Ishikawa (cell line): ENCODE measurements at regions not wholly inside any gene's neighbourhood (a gene's known extent, or its start where the extent isn't known, plus 50 kb on each side); places are given as distances from the start of the nearest gene placed in this dataset.

Experiments
- CEBPB ChIP-seq: IDR thresholded peaks from 2 replicates; pipeline ENCODE4 v1.6.1; 2012
- CREB1 ChIP-seq: IDR thresholded peaks from 2 replicates; pipeline ENCODE4 v1.6.1; 2012; ENCODE audit warnings: low read depth
- EGR1 ChIP-seq: IDR thresholded peaks from 2 replicates; pipeline ENCODE4 v1.6.1; 2012
- EP300 ChIP-seq: IDR thresholded peaks from 2 replicates; pipeline ENCODE4 v1.6.1; 2012; ENCODE audit warnings: borderline replicate concordance
- FOXM1 ChIP-seq: IDR thresholded peaks from 2 replicates; pipeline ENCODE4 v1.6.1; 2012; ENCODE audit warnings: low read depth, borderline replicate concordance
- NFIC ChIP-seq: IDR thresholded peaks from 2 replicates; pipeline ENCODE4 v1.6.1; 2012
- RAD21 ChIP-seq: IDR thresholded peaks from 2 replicates; pipeline ENCODE4 v1.6.1; 2012; ENCODE audit warnings: low read depth
- REST ChIP-seq: IDR thresholded peaks from 2 replicates; pipeline ENCODE4 v1.6.1; 2012; ENCODE audit warnings: low read depth, mild to moderate bottlenecking
- TAF1 ChIP-seq: IDR thresholded peaks from 2 replicates; pipeline ENCODE4 v1.6.1; 2012; ENCODE audit warnings: low read depth, mild to moderate bottlenecking
- TCF12 ChIP-seq: IDR thresholded peaks from 2 replicates; pipeline ENCODE4 v1.6.1; 2012; ENCODE audit warnings: low read depth
- TEAD4 ChIP-seq: IDR thresholded peaks from 2 replicates; pipeline ENCODE4 v1.6.1; 2012
- USF1 ChIP-seq: IDR thresholded peaks from 2 replicates; pipeline ENCODE4 v1.6.1; 2012
- YY1 ChIP-seq: IDR thresholded peaks from 2 replicates; pipeline ENCODE4 v1.6.1; 2012; ENCODE audit warnings: low read depth
- ZBTB7A ChIP-seq: IDR thresholded peaks from 2 replicates; pipeline ENCODE4 v1.6.1; 2012; ENCODE audit warnings: low read depth
- TF ChIP-seq, protein P1 (sequence below): IDR thresholded peaks from 2 replicates; pipeline ENCODE4 v1.6.1; 2012

- TF ChIP-seq REST, result no peak
Measured at GRCh38 chr5:174518512-174518911, 205.9 kb upstream of the MSX2 start.

GRCh38 chr5:174520420-174521396 lies 203.7 kb upstream of the MSX2 start:
- no peak for TF ChIP-seq FOXM1
- TF ChIP-seq USF1, result no peak
- no peak for TF ChIP-seq REST
- no peak for TF ChIP-seq ZBTB7A
- TF ChIP-seq, protein P1, sequence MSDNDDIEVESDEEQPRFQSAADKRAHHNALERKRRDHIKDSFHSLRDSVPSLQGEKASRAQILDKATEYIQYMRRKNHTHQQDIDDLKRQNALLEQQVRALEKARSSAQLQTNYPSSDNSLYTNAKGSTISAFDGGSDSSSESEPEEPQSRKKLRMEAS, result no peak
- no peak for TF ChIP-seq TEAD4
- no peak for TF ChIP-seq CREB1
- no peak for TF ChIP-seq NFIC
- TF ChIP-seq TCF12, result no peak
- no peak for TF ChIP-seq EP300
- no peak for TF ChIP-seq RAD21
- TF ChIP-seq EGR1, result no peak
- TF ChIP-seq TAF1, result no peak
- TF ChIP-seq CEBPB, result no peak

DNA sequence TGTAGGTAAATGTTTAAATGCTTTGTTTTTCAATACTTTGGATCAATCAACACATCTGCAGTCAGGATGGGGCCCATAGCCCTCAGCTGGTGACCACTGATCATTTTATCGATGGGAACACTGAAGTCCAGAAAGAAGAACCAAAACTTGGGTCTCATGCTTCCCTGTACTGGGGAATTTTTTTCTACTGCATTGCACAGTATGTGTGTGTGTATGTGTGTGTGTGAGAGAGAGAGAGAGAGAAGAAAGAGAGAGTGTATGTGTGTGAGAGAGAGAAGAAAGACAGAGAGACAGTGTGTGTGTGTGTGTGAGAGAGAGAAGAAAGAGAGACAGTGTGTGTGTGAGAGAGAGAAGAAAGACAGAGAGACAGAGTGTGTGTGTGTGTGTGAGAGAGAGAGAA lies 202.9 kb upstream of the MSX2 start:
- no peak for TF ChIP-seq FOXM1
- TF ChIP-seq USF1, result no peak
- no peak for TF ChIP-seq TAF1
- no peak for TF ChIP-seq EP300
- no peak for TF ChIP-seq REST
- TF ChIP-seq CEBPB, result no peak
- TF ChIP-seq EGR1, result no peak
- TF ChIP-seq TCF12, result no peak
- TF ChIP-seq ZBTB7A, result no peak
- TF ChIP-seq TEAD4, result no peak
- no peak for TF ChIP-seq YY1
- TF ChIP-seq NFIC, result no peak
- no peak for TF ChIP-seq RAD21
- TF ChIP-seq CREB1, result no peak

GRCh38 chr5:174522480-174523260 lies 201.7 kb upstream of the MSX2 start:
- no peak for TF ChIP-seq ZBTB7A
- no peak for TF ChIP-seq CREB1
- TF ChIP-seq USF1, result no peak
- no peak for TF ChIP-seq RAD21
- TF ChIP-seq REST, result no peak
- no peak for TF ChIP-seq TCF12
- no peak for TF ChIP-seq EP300
- TF ChIP-seq CEBPB, result no peak
- no peak for TF ChIP-seq FOXM1
- TF ChIP-seq NFIC, result no peak
- no peak for TF ChIP-seq TEAD4
- TF ChIP-seq TAF1, result no peak
- no peak for TF ChIP-seq YY1
- TF ChIP-seq EGR1, result no peak
